PFSK-1 (cell line): ENCODE measurements at regions not wholly inside any gene's neighbourhood (a gene's known extent, or its start where the extent isn't known, plus 50 kb on each side); places are given as distances from the start of the nearest gene placed in this dataset.

Experiments
- FOXP2 ChIP-seq: optimal IDR thresholded peaks from 2 replicates; pipeline ENCODE3; 2011; ENCODE audit warnings: borderline replicate concordance, control low read depth, inconsistent platforms; ENCODE audit not compliant: insufficient read depth; ENCODE audit errors: extremely low read length, extremely low read depth
- POLR2AphosphoS5 ChIP-seq: IDR thresholded peaks from 2 replicates; pipeline ENCODE4 v1.6.1; 2012; ENCODE audit warnings: low read depth, mild to moderate bottlenecking, control low read depth, low read length, moderate library complexity
- SIN3A ChIP-seq: IDR thresholded peaks from 2 replicates; pipeline ENCODE4 v1.6.1; 2012; ENCODE audit warnings: mild to moderate bottlenecking, low read length, moderate library complexity, borderline replicate concordance; ENCODE audit not compliant: insufficient read depth
- TAF1 ChIP-seq: IDR thresholded peaks from 2 replicates; pipeline ENCODE4 v1.6.1; 2012; ENCODE audit warnings: low read length, control low read depth, borderline replicate concordance; ENCODE audit not compliant: insufficient read depth
- TF ChIP-seq, protein P1 (sequence below), 2 experiments: IDR thresholded peaks; 2 replicates each; pipeline versions ENCODE4 v1.6.1 to v1.8.0; 2011 to 2012; ENCODE audit warnings: low read depth in 2 of 2, low read length in 2 of 2, control low read depth in 1 of 2, inconsistent platforms in 1 of 2, mild to moderate bottlenecking in 1 of 2, moderate library complexity in 1 of 2; ENCODE audit not compliant: insufficient read depth in 1 of 2

- TF ChIP-seq POLR2AphosphoS5 (no peak), TAF1 (no peak), SIN3A (no peak), FOXP2 (no peak)
- TF ChIP-seq, protein P1, sequence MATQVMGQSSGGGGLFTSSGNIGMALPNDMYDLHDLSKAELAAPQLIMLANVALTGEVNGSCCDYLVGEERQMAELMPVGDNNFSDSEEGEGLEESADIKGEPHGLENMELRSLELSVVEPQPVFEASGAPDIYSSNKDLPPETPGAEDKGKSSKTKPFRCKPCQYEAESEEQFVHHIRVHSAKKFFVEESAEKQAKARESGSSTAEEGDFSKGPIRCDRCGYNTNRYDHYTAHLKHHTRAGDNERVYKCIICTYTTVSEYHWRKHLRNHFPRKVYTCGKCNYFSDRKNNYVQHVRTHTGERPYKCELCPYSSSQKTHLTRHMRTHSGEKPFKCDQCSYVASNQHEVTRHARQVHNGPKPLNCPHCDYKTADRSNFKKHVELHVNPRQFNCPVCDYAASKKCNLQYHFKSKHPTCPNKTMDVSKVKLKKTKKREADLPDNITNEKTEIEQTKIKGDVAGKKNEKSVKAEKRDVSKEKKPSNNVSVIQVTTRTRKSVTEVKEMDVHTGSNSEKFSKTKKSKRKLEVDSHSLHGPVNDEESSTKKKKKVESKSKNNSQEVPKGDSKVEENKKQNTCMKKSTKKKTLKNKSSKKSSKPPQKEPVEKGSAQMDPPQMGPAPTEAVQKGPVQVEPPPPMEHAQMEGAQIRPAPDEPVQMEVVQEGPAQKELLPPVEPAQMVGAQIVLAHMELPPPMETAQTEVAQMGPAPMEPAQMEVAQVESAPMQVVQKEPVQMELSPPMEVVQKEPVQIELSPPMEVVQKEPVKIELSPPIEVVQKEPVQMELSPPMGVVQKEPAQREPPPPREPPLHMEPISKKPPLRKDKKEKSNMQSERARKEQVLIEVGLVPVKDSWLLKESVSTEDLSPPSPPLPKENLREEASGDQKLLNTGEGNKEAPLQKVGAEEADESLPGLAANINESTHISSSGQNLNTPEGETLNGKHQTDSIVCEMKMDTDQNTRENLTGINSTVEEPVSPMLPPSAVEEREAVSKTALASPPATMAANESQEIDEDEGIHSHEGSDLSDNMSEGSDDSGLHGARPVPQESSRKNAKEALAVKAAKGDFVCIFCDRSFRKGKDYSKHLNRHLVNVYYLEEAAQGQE (IDR thresholded peaks at IDR 0.05; ENCODE audit: insufficient read depth in 1 of 2, low read depth in 2 of 2, low read length in 2 of 2), result peak; percentile 54 to 80; a peak in 3 of 4 replicates
Measured at GRCh38 chr11:28636033-28636432, 527.8 kb downstream of the METTL15 start.
